Prostate gland (tissue), 2 donors: ENCODE measurements at regions not wholly inside any gene's neighbourhood (a gene's known extent, or its start where the extent isn't known, plus 50 kb on each side); places are given as distances from the start of the nearest gene placed in this dataset.

Experiments
- CTCF ChIP-seq, 4 experiments: fragments of 200-600 bp in 2 of 4; fragments of 450-650 bp in 2 of 4; sonication (generic) in 2 of 4; IDR thresholded peaks; 1 replicate in 3 of 4; 2 replicates in 1 of 4; pipeline ENCODE4 v1.5.1; 2016 to 2019; ENCODE audit warnings: antibody characterized with exemption in 4 of 4, mild to moderate bottlenecking in 2 of 4, moderate library complexity in 2 of 4
- POLR2A ChIP-seq: fragments of 450-650 bp; IDR thresholded peaks from one replicate; pipeline ENCODE4 v1.6.1; 2016; ENCODE audit warnings: antibody characterized with exemption, mild to moderate bottlenecking

DNA sequence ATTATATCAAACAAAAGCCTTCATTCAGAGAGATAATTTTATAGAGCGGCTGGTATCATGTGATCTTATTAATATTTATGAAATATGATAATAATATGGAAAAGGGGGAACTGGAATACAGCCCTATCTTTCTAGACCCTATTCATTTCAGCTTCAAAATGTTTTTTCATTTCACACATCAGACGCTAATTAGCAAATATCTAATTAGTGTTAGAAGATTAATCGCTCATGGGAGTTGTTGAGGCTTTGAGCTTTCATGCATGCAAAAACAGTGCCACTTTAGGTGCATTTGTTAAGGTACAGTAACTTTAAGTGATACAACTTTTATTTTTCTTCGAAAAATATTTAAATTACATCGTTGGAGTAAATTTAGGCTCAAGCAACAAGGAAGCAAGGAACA is 751.7 kb upstream of the WWC1 start:
- TF ChIP-seq CTCF (IDR thresholded peaks at IDR 0.05) (no peak), POLR2A (no peak)
